HG03175 (cell line): ENCODE measurements at regions not wholly inside any gene's neighbourhood (a gene's known extent, or its start where the extent isn't known, plus 50 kb on each side); places are given as distances from the start of the nearest gene placed in this dataset.

ENCODE experiments used
- ATAC-seq: cut with Tn5 transposase; IDR thresholded peaks from one replicate; pipeline ENCODE4 v1.9.1; 2021; ENCODE audit warnings: mild to moderate bottlenecking, moderate library complexity; ENCODE audit not compliant: unreplicated experiment

- ATAC-seq: no peak
Observed at GRCh38 chr4:27181693-27182092, 321.1 kb downstream of the STIM2 start.

- no peak for ATAC-seq
Observed at GRCh38 chr4:27182211-27182610, 321.6 kb downstream of the STIM2 start.

DNA sequence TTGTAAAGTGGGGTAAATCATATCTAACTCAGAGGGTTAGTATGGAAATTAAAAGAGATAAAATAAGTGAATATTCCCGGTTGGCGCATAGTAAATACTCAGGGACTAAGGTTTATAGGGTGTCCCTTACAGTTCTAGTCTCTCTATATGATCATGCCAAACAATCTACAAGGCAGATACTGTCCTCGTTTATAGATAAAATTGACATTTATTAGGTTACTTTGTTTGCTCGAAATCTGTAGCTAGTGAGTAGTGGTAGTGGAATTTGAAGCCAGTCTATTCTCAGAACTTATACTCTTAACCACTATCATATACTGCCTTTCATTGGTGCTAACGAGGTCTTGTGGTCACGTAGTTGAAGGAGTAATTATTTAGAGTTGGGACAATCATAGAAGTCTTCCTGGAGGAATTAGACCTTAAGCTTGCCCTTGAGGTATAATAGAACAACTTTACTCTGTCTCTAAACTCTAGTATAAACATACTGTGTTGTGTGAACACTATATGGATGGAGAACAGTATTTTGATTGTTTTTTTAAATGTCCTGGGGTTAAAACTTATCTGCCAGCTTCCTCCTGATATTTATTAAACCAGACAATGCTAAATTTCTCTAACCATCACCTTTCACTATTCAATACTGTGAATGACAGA lies 324.0 kb downstream of the STIM2 start:
- no peak for ATAC-seq

DNA sequence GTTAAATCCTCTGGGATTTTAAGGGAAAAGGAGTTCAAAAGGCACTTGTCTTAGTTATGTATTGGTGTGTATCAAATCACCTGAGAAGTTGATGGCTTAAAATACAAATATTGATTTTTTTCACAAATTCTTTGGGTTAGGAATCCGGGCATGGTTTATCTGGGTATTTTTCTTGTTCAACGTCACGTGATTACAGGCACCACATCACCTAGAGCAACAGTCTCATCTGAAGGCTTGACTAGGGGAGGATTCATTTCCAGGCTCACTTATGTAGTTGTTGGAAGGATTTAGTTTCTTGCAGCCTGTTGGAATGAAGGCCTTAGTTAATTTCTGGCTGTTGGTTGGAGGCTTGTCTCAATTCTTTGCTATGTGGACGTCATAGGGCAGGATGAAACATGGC lies 326.1 kb downstream of the STIM2 start:
- ATAC-seq: no peak

DNA sequence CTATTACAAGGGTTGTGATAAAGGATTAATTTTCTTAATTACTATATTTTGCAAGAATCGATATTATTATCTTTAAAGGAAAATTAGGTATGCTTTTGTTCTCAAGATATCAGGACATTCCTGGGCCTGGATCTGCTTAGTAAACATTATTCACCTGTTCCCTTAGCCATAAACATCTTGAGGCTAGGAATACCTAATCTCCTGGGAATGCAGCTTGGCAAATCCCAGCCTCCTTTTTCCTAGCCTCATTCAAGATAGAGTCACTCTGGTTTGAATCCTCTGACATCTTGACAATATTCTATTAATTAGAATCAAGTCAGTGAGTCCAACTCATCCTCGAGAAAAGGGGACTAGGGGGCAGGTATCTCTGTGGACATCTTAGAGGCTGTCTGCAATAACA lies 327.1 kb downstream of the STIM2 start:
- ATAC-seq: no peak

DNA sequence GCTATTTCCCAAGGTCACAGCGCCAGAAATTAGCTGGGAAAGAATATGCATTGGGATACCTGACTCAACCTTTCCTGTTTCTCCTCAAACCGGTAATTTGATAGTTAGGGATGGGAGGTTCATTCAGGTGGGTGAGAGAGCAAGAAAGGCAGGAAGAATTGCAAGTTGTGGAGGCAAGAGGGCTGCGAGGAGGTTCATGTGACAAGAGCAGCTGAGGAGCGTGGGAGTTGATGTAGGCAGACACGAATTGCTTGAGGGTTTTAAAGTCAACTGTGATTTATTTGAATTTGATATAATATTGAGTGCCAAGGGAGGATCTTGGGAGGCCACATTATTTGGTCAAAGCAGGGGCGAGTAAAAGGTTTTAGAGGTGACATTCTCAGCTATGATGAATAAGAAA lies 329.0 kb downstream of the STIM2 start:
- no peak for ATAC-seq

- no peak for ATAC-seq
Observed at GRCh38 chr4:27191592-27191991, 331.0 kb downstream of the STIM2 start.

DNA sequence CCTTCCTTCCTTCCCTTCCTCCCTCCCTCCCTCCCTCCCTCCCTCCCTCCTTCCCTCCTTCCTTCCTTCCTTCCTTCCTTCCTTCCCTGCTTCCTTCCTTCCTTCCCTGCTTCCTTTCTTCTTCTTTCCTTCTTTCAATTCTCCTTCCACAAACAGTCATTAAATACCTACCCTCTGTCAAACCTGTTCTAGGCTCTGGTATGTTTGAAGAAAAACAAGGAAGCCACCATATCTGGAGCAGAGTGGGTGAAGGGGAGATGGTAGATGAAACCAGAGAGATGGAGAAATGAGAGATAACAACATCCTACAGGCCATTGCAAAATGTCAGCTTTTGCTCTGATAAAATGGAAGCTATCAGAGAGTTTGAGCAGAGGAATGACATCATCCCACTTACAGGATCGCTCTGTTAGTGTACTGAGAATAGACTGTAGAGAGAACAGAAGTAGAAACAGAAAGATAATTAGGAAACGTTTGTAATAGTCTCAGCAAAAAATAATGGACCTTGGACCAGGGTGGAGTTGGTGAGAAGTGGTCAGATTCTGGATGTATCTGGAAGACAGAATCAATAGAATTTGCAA lies 334.0 kb downstream of the STIM2 start:
- ATAC-seq: no peak

GRCh38 chr4:27198246-27198645 lies 337.6 kb downstream of the STIM2 start:
- ATAC-seq: no peak

GRCh38 chr4:27198971-27199370 lies 338.3 kb downstream of the STIM2 start:
- no peak for ATAC-seq

GRCh38 chr4:27206009-27206408 lies 345.4 kb downstream of the STIM2 start:
- no peak for ATAC-seq

DNA sequence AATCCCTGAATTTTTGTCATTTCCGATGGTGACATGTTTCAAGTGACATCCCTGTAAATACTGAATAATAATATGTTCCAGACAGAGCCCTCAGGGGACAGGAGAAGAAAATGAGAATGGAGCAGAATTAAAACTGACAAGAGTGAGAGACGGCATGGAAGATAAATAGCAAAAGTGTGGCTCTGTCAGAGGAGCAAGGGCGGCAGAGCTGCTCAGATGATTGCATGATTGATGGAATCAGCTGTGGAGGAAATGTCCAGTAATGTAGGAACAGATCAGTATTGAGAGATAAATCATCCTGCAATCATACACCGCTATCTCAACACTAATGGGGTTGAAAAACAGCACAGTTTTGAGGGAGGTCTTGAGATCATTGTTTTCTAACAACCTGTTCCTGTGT lies 350.3 kb downstream of the STIM2 start:
- ATAC-seq: no peak

DNA sequence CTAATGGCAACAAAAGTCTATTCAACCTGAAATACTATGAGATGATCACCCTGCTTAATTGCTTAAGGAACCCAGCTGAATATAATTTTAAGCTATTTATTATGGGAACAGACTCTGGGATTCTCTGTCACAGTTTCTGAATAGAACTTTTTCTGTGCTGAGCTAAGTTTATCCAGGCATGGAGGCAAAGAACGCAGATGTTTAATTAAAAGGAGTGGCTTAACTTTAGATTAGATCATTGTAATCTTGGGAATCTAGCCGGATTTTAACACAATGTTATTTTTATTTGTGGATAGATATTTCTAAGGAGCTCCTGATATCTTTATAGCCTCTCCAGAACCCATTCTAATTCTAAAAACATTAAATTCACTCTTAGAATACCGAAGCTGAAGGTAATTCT lies 353.4 kb downstream of the STIM2 start:
- ATAC-seq: no peak

DNA sequence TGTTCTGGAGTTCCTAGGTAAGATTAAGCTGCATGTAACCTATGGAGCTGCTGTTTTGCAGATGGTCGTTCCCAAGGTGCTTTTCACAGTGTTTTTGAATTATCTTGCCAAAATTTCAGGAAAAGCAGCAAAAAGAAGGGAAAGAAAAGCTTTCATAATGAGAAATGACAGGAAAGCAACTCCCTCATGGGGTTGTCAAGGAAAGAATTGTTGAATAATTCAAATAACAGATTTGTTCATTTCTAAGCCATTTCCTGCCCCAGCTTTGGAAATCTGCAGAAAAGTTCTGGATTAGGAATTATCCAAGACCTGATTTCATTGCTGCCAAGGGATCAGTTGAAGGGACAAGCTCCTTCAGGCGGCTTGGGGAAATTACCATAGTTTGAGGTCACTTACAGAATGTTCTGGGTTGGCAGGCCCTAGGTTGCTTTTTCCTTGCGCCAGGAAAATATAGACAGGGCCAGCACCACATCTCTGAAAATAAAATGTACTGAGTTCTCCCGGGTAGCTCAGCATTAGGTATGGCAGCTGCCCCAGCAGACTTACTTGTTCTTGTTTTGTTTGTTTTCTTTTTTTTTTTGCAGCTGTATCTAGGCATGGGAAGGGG lies 354.7 kb downstream of the STIM2 start:
- ATAC-seq: no peak

DNA sequence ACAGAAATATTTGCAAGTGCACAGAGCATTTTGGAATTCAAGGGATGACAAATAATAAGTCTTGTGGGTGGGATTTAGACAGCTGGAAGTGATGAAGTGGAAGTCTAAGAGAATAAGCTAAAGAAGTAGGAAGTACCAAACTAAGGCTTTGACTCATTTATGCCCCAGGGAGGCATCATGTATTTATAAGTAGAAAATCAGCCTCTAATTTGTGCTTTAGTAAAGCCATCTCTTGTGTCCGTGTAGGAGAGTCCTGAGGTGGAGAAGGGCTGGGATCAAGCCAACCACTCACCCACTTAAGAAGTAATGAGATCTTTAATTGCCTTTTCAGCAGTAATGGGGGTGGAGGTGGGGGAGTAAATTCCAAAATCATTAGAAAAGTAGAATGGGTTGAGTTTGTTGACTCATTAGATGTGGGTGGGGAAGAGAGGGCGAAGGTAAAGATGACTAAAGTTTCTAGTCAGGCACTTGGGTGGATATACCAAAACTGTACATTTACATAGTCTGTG lies 356.7 kb downstream of the STIM2 start:
- ATAC-seq: no peak

- no peak for ATAC-seq
Observed at GRCh38 chr4:27218013-27218412, 357.4 kb downstream of the STIM2 start.

DNA sequence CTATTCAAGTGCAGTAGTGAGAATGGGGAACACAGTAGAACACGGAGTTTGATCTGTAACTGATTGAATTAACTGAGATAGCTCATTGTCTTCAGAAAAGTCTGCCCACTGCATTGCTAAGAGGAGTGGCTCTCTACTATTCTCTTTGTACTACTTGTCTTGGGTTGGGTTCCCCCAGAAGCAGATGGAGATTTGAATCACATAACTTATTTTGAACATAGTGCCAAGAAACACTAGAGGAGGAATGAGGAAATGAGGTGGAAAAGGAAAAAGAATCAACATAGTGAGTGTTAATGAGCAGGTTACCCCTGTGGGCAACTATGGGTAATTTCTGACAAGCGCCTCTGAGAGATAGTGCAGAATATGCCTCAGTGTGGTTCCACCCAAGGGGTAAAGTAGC lies 362.7 kb downstream of the STIM2 start:
- ATAC-seq: no peak

GRCh38 chr4:27233531-27233930 lies 372.9 kb downstream of the STIM2 start:
- ATAC-seq: no peak

- no peak for ATAC-seq
Observed at GRCh38 chr4:27234306-27234899, 373.8 kb downstream of the STIM2 start.

- no peak for ATAC-seq
Observed at GRCh38 chr4:27239641-27240040, 379.0 kb downstream of the STIM2 start.

DNA sequence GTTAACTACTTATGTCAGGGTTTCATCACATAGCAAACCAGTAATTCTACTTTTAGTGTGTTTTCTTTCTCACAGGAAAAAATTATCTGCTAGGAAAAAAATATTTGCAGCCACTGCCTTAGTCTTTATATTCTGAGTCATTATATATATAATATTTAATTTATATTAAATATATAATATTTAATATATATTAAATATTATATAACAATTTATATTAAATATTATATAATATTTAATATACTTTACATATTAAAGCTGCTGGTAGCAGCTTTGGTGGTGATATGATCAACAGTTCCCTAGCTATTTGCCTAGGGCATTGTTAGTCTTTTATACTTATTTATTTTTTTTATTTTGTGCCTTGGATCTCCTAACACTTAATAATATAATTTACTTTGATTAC lies 381.6 kb downstream of the STIM2 start:
- no peak for ATAC-seq

DNA sequence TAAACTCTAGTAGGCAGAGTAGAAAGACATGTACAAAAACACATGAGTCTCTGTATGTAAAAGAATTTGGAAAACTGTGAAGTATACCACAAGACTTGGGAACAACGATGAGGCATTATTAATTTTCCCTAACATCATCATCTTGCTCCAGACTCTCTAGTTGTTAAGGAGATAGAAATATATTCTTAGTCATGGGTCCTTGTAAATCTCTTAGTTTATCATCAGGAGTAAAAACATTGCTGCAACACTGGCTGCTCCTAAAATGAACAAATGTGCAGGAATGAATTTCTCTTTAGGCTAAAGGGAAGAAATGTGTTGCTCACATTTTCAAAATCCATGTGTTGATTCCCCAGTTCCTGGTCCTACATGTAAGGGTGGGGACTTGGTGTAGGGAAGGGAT lies 384.6 kb downstream of the STIM2 start:
- ATAC-seq: no peak
